ENCODE measurements at regions not wholly inside any gene's neighbourhood (a gene's known extent, or its start where the extent isn't known, plus 50 kb on each side); places are given as distances from the start of the nearest gene placed in this dataset.

- no peak for DNase-seq (ENCODE audit: low spot score)
- Mint-ChIP-seq H3K27me3 (ENCODE audit: unreplicated experiment) (no peaks in the 10 kb centered on the region), H3K4me3 (ENCODE audit: unreplicated experiment) (no peak overlapping the region), H3K36me3 (ENCODE audit: low read depth, unreplicated experiment) (no peaks in the 10 kb centered on the region), H3K4me1 (ENCODE audit: unreplicated experiment) (no peaks in the 10 kb centered on the region), H3K9me3 (ENCODE audit: unreplicated experiment) (no peaks in the 10 kb centered on the region), H3K27ac (ENCODE audit: unreplicated experiment) (no peak overlapping the region)
- TF ChIP-seq CTCF (IDR thresholded peaks at IDR 0.05; ENCODE audit: unreplicated experiment), result no peak
These were observed 262.7 kb downstream of the CYRIA start for GRCh38 chr2:16402891-16403290.

GRCh38 chr2:16401761-16402300 lies 263.8 kb downstream of the CYRIA start:
- Mint-ChIP-seq H3K4me1 (ENCODE audit: unreplicated experiment) (no peaks in the 10 kb centered on the region), H3K27ac (ENCODE audit: unreplicated experiment) (no peak overlapping the region), H3K36me3 (ENCODE audit: low read depth, unreplicated experiment) (no peaks in the 10 kb centered on the region), H3K4me3 (ENCODE audit: unreplicated experiment) (no peak overlapping the region), H3K9me3 (ENCODE audit: unreplicated experiment) (no peaks in the 10 kb centered on the region), H3K27me3 (ENCODE audit: unreplicated experiment) (no peaks in the 10 kb centered on the region)
- no peak for TF ChIP-seq CTCF (IDR thresholded peaks at IDR 0.05; ENCODE audit: unreplicated experiment)
- no peak for DNase-seq (ENCODE audit: low spot score)

GRCh38 chr2:16400127-16400623 lies 265.5 kb downstream of the CYRIA start:
- Mint-ChIP-seq H3K4me1 (ENCODE audit: unreplicated experiment) (no peaks in the 10 kb centered on the region), H3K27me3 (ENCODE audit: unreplicated experiment) (no peaks in the 10 kb centered on the region), H3K27ac (ENCODE audit: unreplicated experiment) (no peak overlapping the region), H3K9me3 (ENCODE audit: unreplicated experiment) (no peaks in the 10 kb centered on the region), H3K36me3 (ENCODE audit: low read depth, unreplicated experiment) (no peaks in the 10 kb centered on the region), H3K4me3 (ENCODE audit: unreplicated experiment) (no peak overlapping the region)
- no peak for DNase-seq (ENCODE audit: low spot score)
- no peak for TF ChIP-seq CTCF (IDR thresholded peaks at IDR 0.05; ENCODE audit: unreplicated experiment)

GRCh38 chr2:16398486-16399043 lies 267.1 kb downstream of the CYRIA start:
- H3K27me3 Mint-ChIP-seq (ENCODE audit: unreplicated experiment), result no peaks in the 10 kb centered on the region
- H3K4me3 Mint-ChIP-seq (ENCODE audit: unreplicated experiment), result no peak overlapping the region
- H3K4me1 Mint-ChIP-seq (ENCODE audit: unreplicated experiment), result no peaks in the 10 kb centered on the region
- no peak for DNase-seq (ENCODE audit: low spot score)
- no peak for TF ChIP-seq CTCF (IDR thresholded peaks at IDR 0.05; ENCODE audit: unreplicated experiment)
- no peaks in the 10 kb centered on the region for H3K36me3 Mint-ChIP-seq (ENCODE audit: low read depth, unreplicated experiment)
- no peaks in the 10 kb centered on the region for H3K9me3 Mint-ChIP-seq (ENCODE audit: unreplicated experiment)
- no peak overlapping the region for H3K27ac Mint-ChIP-seq (ENCODE audit: unreplicated experiment)

GRCh38 chr2:16397681-16398475 lies 267.8 kb downstream of the CYRIA start:
- no peak for DNase-seq (ENCODE audit: low spot score)
- Mint-ChIP-seq H3K4me3 (ENCODE audit: unreplicated experiment) (no peak overlapping the region), H3K36me3 (ENCODE audit: low read depth, unreplicated experiment) (no peaks in the 10 kb centered on the region), H3K27me3 (ENCODE audit: unreplicated experiment) (no peaks in the 10 kb centered on the region), H3K27ac (ENCODE audit: unreplicated experiment) (no peak overlapping the region), H3K4me1 (ENCODE audit: unreplicated experiment) (no peaks in the 10 kb centered on the region), H3K9me3 (ENCODE audit: unreplicated experiment) (no peaks in the 10 kb centered on the region)
- no peak for TF ChIP-seq CTCF (IDR thresholded peaks at IDR 0.05; ENCODE audit: unreplicated experiment)

All from endothelial cell (in vitro differentiated cells).